Liver (tissue), 3 donors: ENCODE measurements at regions not wholly inside any gene's neighbourhood (a gene's known extent, or its start where the extent isn't known, plus 50 kb on each side); places are given as distances from the start of the nearest gene placed in this dataset.

ENCODE experiments used
- CTCF ChIP-seq: fragments of 150-350 bp; IDR thresholded peaks from 2 replicates; pipeline ENCODE4 v1.5.1; 2017; ENCODE audit warnings: improper control_type of control experiment, low read depth, low read length; ENCODE audit not compliant: missing input control
- GABPA ChIP-seq, 2 donors: IDR thresholded peaks in 1 of 2; conservative IDR thresholded peaks in 1 of 2; 2 replicates each; pipeline ENCODE4 v1.6.1; 2016; ENCODE audit warnings: antibody characterized with exemption in 2 of 2, mild to moderate bottlenecking in 1 of 2, moderate library complexity in 1 of 2
- SP1 ChIP-seq: IDR thresholded peaks from 2 replicates; pipeline ENCODE4 v1.6.1; 2018; ENCODE audit warnings: antibody characterized with exemption, mild to moderate bottlenecking
- donor health status: healthy.
- donor health status: healthy.

- TF ChIP-seq CTCF, result no peak
- no peak for TF ChIP-seq SP1
- TF ChIP-seq GABPA (IDR thresholded peaks at IDR 0.05 in 1 of 2, conservative IDR thresholded peaks at IDR 0.05 in 1 of 2), result no peak
Observed at GRCh38 chrX:10034740-10035260, 67.6 kb downstream of the CLDN34 start.
